ENCODE measurements at regions not wholly inside any gene's neighbourhood (a gene's known extent, or its start where the extent isn't known, plus 50 kb on each side); places are given as distances from the start of the nearest gene placed in this dataset.

DNA sequence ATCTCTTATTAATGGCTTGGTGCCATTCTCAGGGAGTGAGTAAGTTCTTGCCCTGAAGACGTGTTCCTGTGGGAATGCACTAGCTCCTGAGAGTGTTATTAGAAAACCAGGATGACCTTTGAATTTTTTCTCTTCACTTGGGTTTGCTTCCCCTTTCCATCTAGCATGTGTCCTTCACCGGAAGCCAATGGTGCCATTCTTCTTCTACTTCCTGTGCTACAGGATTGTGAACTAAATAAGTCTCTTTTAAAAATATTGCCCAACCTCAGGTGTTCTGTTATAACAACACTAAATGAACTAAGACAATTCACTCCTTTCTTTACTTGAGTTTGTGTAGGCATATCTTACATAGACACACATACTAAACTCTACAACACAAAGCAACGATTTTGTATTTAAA, 447.0 kb downstream of the SOX11 start:
- TF ChIP-seq POLR2AphosphoS5 (IDR thresholded peaks at IDR 0.05; ENCODE audit: low read depth, low read length) (no peak), TAF1 (IDR thresholded peaks at IDR 0.05; ENCODE audit: borderline replicate concordance, insufficient read depth, low read length) (no peak), FOXP2 (optimal IDR thresholded peaks at IDR 0.05; ENCODE audit: borderline replicate concordance, extremely low read depth, extremely low read length, insufficient read depth) (no peak), REST (IDR thresholded peaks at IDR 0.05; ENCODE audit: insufficient read depth in 1 of 2, low read depth in 2 of 2, low read length in 2 of 2) (no peak), SIN3A (IDR thresholded peaks at IDR 0.05; ENCODE audit: borderline replicate concordance, insufficient read depth, low read length) (no peak)

All from PFSK-1 (cell line).